Calu3 (cell line): ENCODE measurements at regions not wholly inside any gene's neighbourhood (a gene's known extent, or its start where the extent isn't known, plus 50 kb on each side); places are given as distances from the start of the nearest gene placed in this dataset.

Experiments
- BruUV-seq: library from RNA; stranded (reverse); fragments of 400-500 nt; replicated peaks from 2 replicates; lab custom pipeline; 2021; lab: Mats Ljungman, UMichigan
- CTCF ChIA-PET: fragments of 300-600 bp; sonication (Branson Sonifier 250); formaldehyde crosslinking; loops from one replicate; lab custom pipeline; 2022; ENCODE audit warnings: antibody characterized with exemption; lab: Charles Lee
- DNase-seq: peaks from one replicate; pipeline ENCODE4 v3.0.0; 2022
- H3K27ac Mint-ChIP-seq: one replicate; pipeline ENCODE4 v1.8.0; 2022; ENCODE audit warnings: mixed read lengths; ENCODE audit not compliant: unreplicated experiment
- H3K27me3 Mint-ChIP-seq: one replicate; pipeline ENCODE4 v1.8.0; 2022; ENCODE audit warnings: mixed read lengths; ENCODE audit not compliant: unreplicated experiment
- H3K36me3 Mint-ChIP-seq: one replicate; pipeline ENCODE4 v1.8.0; 2022; ENCODE audit warnings: mild to moderate bottlenecking, moderate library complexity, mixed read lengths; ENCODE audit not compliant: insufficient read depth, unreplicated experiment
- H3K4me1 Mint-ChIP-seq: one replicate; pipeline ENCODE4 v1.8.0; 2022; ENCODE audit warnings: mild to moderate bottlenecking, low read depth, mixed read lengths; ENCODE audit not compliant: unreplicated experiment
- H3K4me3 Mint-ChIP-seq: one replicate; pipeline ENCODE4 v1.8.0; 2022; ENCODE audit warnings: mild to moderate bottlenecking, low read depth, moderate library complexity, mixed read lengths; ENCODE audit not compliant: unreplicated experiment
- H3K9me3 Mint-ChIP-seq: one replicate; pipeline ENCODE4 v1.8.0; 2022; ENCODE audit warnings: low read depth, mixed read lengths; ENCODE audit not compliant: unreplicated experiment
- CTCF ChIP-seq: fragments of 200-600 bp; IDR thresholded peaks from one replicate; pipeline ENCODE4 v1.8.0; 2022; ENCODE audit warnings: antibody characterized with exemption; ENCODE audit not compliant: unreplicated experiment
- intact Hi-C: fragments of 100-400 bp; cut with micrococcal nuclease; formaldehyde crosslinking; loops from one replicate; pipeline ENCODE4 v1.10.0; 2022; ENCODE audit not compliant: unreplicated experiment

GRCh38 chr4:66694739-66695138, 850.6 kb downstream of the CENPC start:
- Mint-ChIP-seq H3K4me1 (no peaks in the 10 kb centered on the region), H3K27ac (no peak overlapping the region), H3K4me3 (no peak overlapping the region), H3K36me3 (no peaks in the 10 kb centered on the region), H3K9me3 (no peaks in the 10 kb centered on the region), H3K27me3 (no peaks in the 10 kb centered on the region)
- CTCF ChIA-PET = no interaction called here
- no TSS peak for BruUV-seq
- intact Hi-C loops = no loop called here
- no peak for TF ChIP-seq CTCF
- DNase-seq = no peak

GRCh38 chr4:66693694-66694093, 851.6 kb downstream of the CENPC start:
- CTCF ChIA-PET = no interaction called here

GRCh38 chr4:66691101-66691500, 854.2 kb downstream of the CENPC start:
- no peaks in the 10 kb centered on the region for H3K27me3 Mint-ChIP-seq
- no peak for DNase-seq
- intact Hi-C loops = no loop called here
- no peak overlapping the region for H3K27ac Mint-ChIP-seq
- no peak overlapping the region for H3K4me3 Mint-ChIP-seq
- H3K9me3 Mint-ChIP-seq = no peaks in the 10 kb centered on the region
- no TSS peak for BruUV-seq
- H3K4me1 Mint-ChIP-seq = no peaks in the 10 kb centered on the region
- CTCF ChIA-PET = no interaction called here
- no peak for TF ChIP-seq CTCF
- no peaks in the 10 kb centered on the region for H3K36me3 Mint-ChIP-seq

More at GRCh38 chr4:66693694-66694093, 851.6 kb downstream of the CENPC start:
- BruUV-seq = no TSS peak
- no peak overlapping the region for H3K4me3 Mint-ChIP-seq
- H3K27ac Mint-ChIP-seq = no peak overlapping the region
- no peak for TF ChIP-seq CTCF
- H3K4me1 Mint-ChIP-seq = no peaks in the 10 kb centered on the region
- no peaks in the 10 kb centered on the region for H3K36me3 Mint-ChIP-seq
- DNase-seq = no peak
- H3K27me3 Mint-ChIP-seq = no peaks in the 10 kb centered on the region
- H3K9me3 Mint-ChIP-seq = no peaks in the 10 kb centered on the region
- intact Hi-C loops = no loop called here

- DNase-seq = no peak
- no TSS peak for BruUV-seq
- TF ChIP-seq CTCF = no peak
- Mint-ChIP-seq H3K9me3 (no peaks in the 10 kb centered on the region), H3K27ac (no peak overlapping the region), H3K4me3 (no peak overlapping the region), H3K36me3 (no peaks in the 10 kb centered on the region), H3K27me3 (no peaks in the 10 kb centered on the region), H3K4me1 (no peaks in the 10 kb centered on the region)
- CTCF ChIA-PET = no interaction called here
- intact Hi-C loops = loop anchor here (5.0 to 10.0 kb wide), 2 partner anchors 639 to 1674 kb away; no protein-coding TSS in a partner anchor
These were observed 856.6 kb downstream of the CENPC start for GRCh38 chr4:66688674-66689073.
